HG03139 (cell line): ENCODE measurements at regions not wholly inside any gene's neighbourhood (a gene's known extent, or its start where the extent isn't known, plus 50 kb on each side); places are given as distances from the start of the nearest gene placed in this dataset.

Experiments used
- ATAC-seq: cut with Tn5 transposase; IDR thresholded peaks from one replicate; pipeline ENCODE4 v1.9.1; 2021; ENCODE audit not compliant: unreplicated experiment

GRCh38 chr2:3005859-3006501, 371.6 kb downstream of the EIPR1 start:
- ATAC-seq: no peak

DNA sequence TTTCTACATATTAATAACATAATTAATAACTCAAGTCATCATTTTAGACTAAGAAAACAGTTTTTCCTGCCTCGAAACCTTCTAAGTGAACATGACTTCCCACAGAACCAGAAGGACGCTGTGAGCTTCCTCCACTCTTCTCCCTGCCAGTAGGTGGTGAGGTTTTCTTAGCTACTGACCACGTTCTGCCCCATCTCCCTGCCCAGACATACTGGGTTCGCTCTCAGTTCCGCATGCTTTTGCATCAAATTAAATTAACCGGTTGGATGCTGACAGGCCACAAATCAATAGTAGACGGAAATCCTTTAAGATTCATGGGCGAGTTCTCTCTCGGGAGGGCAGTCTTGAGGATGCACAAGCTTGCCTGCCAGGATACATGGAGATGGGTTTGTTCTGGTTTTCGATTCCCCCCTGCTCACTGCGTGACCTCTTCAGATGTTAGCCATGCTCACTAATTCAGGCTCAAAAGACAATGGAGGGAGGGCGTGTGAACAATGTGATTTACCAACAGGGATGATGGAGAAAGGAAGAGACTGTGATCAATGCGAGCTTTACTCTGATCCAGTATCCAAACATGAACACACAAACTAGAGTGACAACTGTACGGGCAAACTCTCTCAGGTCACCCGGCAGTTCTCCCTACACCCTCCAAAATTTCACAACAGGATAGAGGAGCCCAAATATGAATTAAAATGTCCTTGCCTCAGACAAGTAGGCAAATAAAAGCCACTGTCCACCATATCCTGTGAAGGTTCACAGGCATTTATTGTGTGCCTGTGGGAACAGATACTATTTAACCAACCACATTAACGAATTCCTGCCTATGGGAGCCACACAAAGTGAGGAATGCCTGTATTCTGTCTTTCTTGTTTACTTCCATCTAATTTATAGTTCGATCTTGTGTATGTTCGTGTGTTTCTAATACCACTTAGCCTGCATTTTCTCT, 375.7 kb downstream of the EIPR1 start:
- ATAC-seq: no peak

GRCh38 chr2:3000968-3001367, 376.6 kb downstream of the EIPR1 start:
- ATAC-seq: no peak

DNA sequence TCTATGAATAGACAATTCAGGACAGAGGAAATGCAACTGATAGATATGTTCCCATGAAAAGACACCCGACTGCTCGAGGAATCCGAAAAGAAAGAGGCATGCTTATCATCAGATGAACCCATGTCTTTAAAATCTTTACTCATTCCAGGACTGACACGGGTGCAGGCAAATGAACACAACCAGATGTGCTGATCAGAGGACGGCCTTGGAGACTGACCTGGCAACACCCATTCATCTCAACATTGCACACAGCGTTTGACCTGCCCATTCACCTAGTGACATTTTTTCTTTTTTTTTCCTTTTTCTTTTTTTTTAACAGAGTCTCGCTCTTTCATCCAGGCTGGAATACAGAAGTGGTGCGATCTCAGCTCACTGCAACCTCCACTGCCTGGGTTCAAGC, 377.5 kb downstream of the EIPR1 start:
- no peak for ATAC-seq

DNA sequence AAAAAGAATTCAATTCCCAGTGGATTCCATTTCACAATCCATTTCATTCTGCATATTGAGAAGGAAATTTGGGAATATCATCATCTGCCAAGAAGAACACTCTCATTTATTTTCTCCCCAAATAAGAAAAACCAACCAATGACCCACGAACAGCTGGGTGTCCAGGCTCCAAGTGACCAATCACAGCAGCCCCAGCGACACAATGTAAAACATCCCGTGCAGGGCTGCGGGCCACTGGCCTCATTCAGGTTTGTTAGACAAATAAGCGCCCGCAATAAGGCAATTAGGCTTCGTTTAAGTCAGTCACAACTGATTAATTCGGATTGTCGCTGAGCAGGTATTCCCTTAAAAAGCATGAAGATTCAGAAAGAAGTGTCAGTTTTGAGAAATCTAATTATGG, 378.6 kb downstream of the EIPR1 start:
- no peak for ATAC-seq

DNA sequence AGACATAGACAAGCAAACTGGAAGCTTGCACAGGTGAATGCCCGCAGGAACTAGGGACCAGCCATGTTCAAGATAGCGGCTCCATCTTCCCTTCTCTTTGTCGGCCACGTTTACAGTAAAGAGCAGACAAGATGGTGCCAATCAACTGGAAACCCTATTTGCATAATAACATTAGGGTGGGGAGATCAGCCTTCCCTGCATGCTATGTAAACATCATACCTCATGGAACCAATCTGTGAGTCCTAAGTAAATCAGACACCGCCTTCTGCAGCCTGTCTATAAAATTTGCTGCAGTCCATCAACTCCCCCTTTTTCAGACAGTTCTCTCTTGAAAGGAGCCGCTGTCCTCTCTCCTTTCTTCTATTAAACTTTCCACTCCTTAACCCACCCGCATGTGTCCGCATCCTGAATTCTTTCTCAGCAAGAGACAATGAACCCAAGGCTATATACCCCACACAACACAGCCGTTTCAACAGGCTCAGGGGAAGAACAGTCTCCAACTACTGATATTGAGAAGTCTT, 384.4 kb downstream of the EIPR1 start:
- no peak for ATAC-seq

- no peak for ATAC-seq
Observed at GRCh38 chr2:2992634-2993033, 385.0 kb downstream of the EIPR1 start.

DNA sequence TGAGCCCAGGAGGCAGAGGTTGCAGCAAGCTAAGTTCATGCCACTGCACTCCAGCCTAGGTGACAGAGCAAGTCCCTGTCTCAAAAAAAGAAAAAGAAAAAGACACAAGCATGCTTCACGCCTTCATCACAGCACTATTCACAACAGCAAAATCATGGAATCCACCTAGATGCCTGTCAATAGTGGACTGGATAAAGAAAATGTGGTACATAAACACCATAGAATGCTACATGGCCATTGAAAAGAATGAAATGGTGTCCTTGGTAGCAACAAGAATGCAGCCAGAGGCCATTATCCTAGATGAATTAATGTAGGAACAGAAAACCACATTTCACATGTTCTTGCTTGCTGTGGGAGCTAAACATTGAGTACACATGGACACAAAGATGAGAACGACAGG, 392.6 kb downstream of the EIPR1 start:
- no peak for ATAC-seq

GRCh38 chr2:2981000-2981399, 396.6 kb downstream of the EIPR1 start:
- ATAC-seq: no peak

- no peak for ATAC-seq
Observed at GRCh38 chr2:2974982-2975381, 402.6 kb downstream of the EIPR1 start.

DNA sequence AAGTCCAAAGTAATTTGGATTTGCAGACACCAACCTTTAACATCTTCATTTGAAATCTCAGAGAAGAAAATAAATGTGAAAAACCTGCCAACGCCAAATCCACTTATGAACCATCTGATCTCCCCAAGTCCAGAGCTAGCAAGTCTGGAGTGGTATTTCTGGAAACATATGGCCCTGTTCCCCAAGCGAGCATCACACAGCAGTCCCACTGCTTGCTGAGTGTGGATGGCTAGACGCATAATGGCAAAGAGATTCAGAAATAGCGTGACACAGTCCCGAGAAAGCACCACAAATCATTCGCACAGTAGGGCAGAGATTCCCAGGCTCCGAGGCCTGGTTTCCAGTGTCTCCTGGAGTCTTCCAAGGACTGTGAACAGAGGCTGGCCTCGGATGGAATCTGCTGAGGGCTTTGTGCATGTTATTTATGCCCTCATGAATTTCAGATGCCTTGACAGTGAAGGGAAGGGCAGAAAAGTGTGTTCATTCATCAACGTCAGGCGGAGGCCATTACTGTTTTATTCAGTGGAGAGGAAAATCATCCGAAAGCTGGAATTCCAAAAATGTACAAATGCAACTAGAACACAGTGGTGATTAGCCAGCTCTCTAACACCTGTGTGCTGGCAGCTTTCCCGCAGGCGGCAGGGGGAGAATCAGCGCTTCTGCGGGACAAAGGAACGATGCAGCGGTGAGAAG, 417.0 kb downstream of the EIPR1 start:
- no peak for ATAC-seq

- no peak for ATAC-seq
Observed at GRCh38 chr2:2950403-2950952, 427.1 kb downstream of the EIPR1 start.

DNA sequence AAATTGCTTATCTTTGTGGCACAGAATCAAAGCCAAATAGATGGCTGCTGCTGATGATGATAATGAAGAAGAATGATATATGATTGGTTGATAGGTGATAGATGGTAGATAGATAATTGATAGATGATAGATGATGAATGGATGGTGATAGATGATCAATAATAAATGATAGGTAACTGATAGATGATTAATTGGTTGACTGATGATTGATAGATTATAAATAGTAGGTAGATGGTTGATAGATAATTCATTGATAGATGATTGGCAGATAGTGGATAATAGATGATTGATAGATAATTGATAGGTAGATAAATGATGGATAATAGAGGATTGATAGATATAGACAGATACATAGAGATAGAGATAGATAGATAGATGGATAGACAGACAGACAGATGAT, 430.2 kb downstream of the EIPR1 start:
- no peak for ATAC-seq

- ATAC-seq: no peak
Observed at GRCh38 chr2:2942906-2943305, 434.7 kb downstream of the EIPR1 start.

- ATAC-seq: no peak
Observed at GRCh38 chr2:2942225-2942624, 435.4 kb downstream of the EIPR1 start.

GRCh38 chr2:2941205-2941604, 436.4 kb downstream of the EIPR1 start:
- no peak for ATAC-seq

- no peak for ATAC-seq
Observed at GRCh38 chr2:2940702-2941101, 436.9 kb downstream of the EIPR1 start.

- no peak for ATAC-seq
Observed at GRCh38 chr2:2940061-2940460, 437.6 kb downstream of the EIPR1 start.

DNA sequence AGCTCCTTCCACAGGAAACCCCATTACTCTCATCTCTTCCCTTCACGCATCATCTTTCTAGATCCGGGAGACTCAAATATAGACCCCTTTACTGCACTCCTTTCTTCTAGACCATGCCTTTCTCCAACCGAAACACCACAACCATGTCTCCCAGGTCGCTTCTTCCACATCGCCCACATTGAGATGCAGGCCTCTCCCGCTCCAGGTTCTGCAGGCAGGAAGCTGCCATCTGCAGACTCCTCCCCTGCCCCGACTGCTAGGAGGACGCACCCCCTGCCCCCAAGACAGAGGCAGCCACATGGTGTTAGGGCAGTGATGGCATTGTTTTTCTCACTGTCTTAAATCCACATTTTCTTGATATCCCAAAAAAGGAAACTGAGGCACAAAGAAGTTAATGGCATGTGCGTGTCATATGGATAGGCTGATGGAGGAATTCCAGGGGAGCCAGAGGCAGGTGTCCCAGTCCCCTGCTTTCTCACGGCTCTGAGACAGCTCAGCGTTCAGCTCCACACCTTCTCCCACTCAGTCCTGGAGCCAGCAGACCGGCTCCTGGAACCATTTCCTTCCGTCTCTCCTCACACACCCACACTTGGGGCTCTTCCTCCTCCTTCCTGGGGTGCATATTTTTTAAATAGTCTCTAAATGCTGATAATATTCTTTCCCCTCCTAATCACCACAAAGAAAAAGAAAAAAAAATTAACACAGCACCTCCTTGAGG, 438.4 kb downstream of the EIPR1 start:
- no peak for ATAC-seq

- no peak for ATAC-seq
Observed at GRCh38 chr2:2938481-2938880, 439.1 kb downstream of the EIPR1 start.
